Central memory CD8-positive, alpha-beta T cell (primary cell): ENCODE measurements at regions not wholly inside any gene's neighbourhood (a gene's known extent, or its start where the extent isn't known, plus 50 kb on each side); places are given as distances from the start of the nearest gene placed in this dataset.

Experiments
- ATAC-seq: fragments of 150-1000 bp; cut with Tn5 transposase; replicated peaks from 2 replicates; pipeline ENCODE4 v1.10.0; 2022; ENCODE audit warnings: mild to moderate bottlenecking, moderate FRiP score, moderate number of reproducible peaks; ENCODE audit not compliant: poor library complexity, severe bottlenecking; ENCODE audit errors: extremely low read depth
- DNase-seq, 2 donors: peaks; one replicate each; pipeline ENCODE4 v3.0.0; 2021; ENCODE audit warnings: low spot score in 2 of 2
- H3K27ac Mint-ChIP-seq: one replicate; pipeline ENCODE4 v1.8.0; 2022; ENCODE audit warnings: low read depth, mild to moderate bottlenecking, moderate library complexity, mixed read lengths
- H3K27me3 Mint-ChIP-seq: one replicate; pipeline ENCODE4 v1.8.0; 2022; ENCODE audit warnings: mixed read lengths
- H3K36me3 Mint-ChIP-seq: one replicate; pipeline ENCODE4 v1.8.0; 2022; ENCODE audit warnings: mild to moderate bottlenecking, moderate library complexity, mixed read lengths; ENCODE audit not compliant: insufficient read depth
- H3K4me1 Mint-ChIP-seq: one replicate; pipeline ENCODE4 v1.8.0; 2022; ENCODE audit warnings: mixed read lengths
- H3K4me3 Mint-ChIP-seq: one replicate; pipeline ENCODE4 v1.8.0; 2022; ENCODE audit warnings: mild to moderate bottlenecking, moderate library complexity, mixed read lengths
- H3K9me3 Mint-ChIP-seq: one replicate; pipeline ENCODE4 v1.8.0; 2022; ENCODE audit warnings: mixed read lengths

GRCh38 chr2:14937336-14937735 lies 304.8 kb downstream of the LRATD1 start:
- no peaks in the 10 kb centered on the region for H3K36me3 Mint-ChIP-seq
- H3K4me3 Mint-ChIP-seq, result no peak overlapping the region
- H3K27ac Mint-ChIP-seq, result no peak overlapping the region
- no peak for ATAC-seq
- peaks cover 34% of the 10 kb centered on the region for H3K27me3 Mint-ChIP-seq
- no peak for DNase-seq
- peaks cover 21% of the 10 kb centered on the region for H3K9me3 Mint-ChIP-seq
- no peaks in the 10 kb centered on the region for H3K4me1 Mint-ChIP-seq

GRCh38 chr2:14941151-14941631 lies 308.7 kb downstream of the LRATD1 start:
- Mint-ChIP-seq H3K9me3 (peaks cover 28% of the 10 kb centered on the region), H3K27ac (no peak overlapping the region), H3K36me3 (no peaks in the 10 kb centered on the region), H3K4me3 (no peak overlapping the region), H3K27me3 (peaks cover 38% of the 10 kb centered on the region), H3K4me1 (no peaks in the 10 kb centered on the region)
- DNase-seq (no peak), ATAC-seq (no peak)

GRCh38 chr2:14942987-14943386 lies 310.5 kb downstream of the LRATD1 start:
- Mint-ChIP-seq H3K9me3 (peaks cover 18% of the 10 kb centered on the region), H3K27me3 (peaks cover 30% of the 10 kb centered on the region), H3K4me1 (no peaks in the 10 kb centered on the region), H3K36me3 (no peaks in the 10 kb centered on the region), H3K27ac (no peak overlapping the region), H3K4me3 (no peak overlapping the region)
- ATAC-seq (no peak), DNase-seq (no peak)

- Mint-ChIP-seq H3K36me3 (no peaks in the 10 kb centered on the region), H3K27me3 (peaks cover 30% of the 10 kb centered on the region), H3K4me3 (no peak overlapping the region), H3K27ac (no peak overlapping the region), H3K4me1 (no peaks in the 10 kb centered on the region), H3K9me3 (peaks cover 18% of the 10 kb centered on the region)
- DNase-seq, result no peak
- no peak for ATAC-seq
Observed at GRCh38 chr2:14944562-14945346, 312.2 kb downstream of the LRATD1 start.

GRCh38 chr2:14951569-14952285 lies 319.2 kb downstream of the LRATD1 start:
- no peak overlapping the region for H3K27ac Mint-ChIP-seq
- peaks cover 6% of the 10 kb centered on the region for H3K9me3 Mint-ChIP-seq
- no peak for ATAC-seq
- no peaks in the 10 kb centered on the region for H3K36me3 Mint-ChIP-seq
- peaks cover 20% of the 10 kb centered on the region for H3K27me3 Mint-ChIP-seq
- H3K4me3 Mint-ChIP-seq, result no peak overlapping the region
- DNase-seq, result no peak
- H3K4me1 Mint-ChIP-seq, result no peaks in the 10 kb centered on the region

GRCh38 chr2:14952400-14952963 lies 320.0 kb downstream of the LRATD1 start:
- Mint-ChIP-seq H3K4me1 (no peaks in the 10 kb centered on the region), H3K4me3 (no peak overlapping the region), H3K27ac (no peak overlapping the region), H3K9me3 (peaks cover 6% of the 10 kb centered on the region), H3K36me3 (no peaks in the 10 kb centered on the region), H3K27me3 (peaks cover 23% of the 10 kb centered on the region)
- DNase-seq (no peak), ATAC-seq (no peak)

- DNase-seq, result no peak
- Mint-ChIP-seq H3K27me3 (peaks cover 64% of the 10 kb centered on the region), H3K4me1 (no peaks in the 10 kb centered on the region), H3K27ac (no peak overlapping the region), H3K9me3 (peaks cover 6% of the 10 kb centered on the region), H3K4me3 (no peak overlapping the region), H3K36me3 (no peaks in the 10 kb centered on the region)
- ATAC-seq, result no peak
Observed at GRCh38 chr2:14960686-14961324, 328.3 kb downstream of the LRATD1 start.

GRCh38 chr2:14967729-14968128 lies 335.2 kb downstream of the LRATD1 start:
- Mint-ChIP-seq H3K36me3 (peaks cover 2% of the 10 kb centered on the region), H3K4me1 (no peaks in the 10 kb centered on the region), H3K4me3 (no peak overlapping the region), H3K27ac (no peak overlapping the region), H3K27me3 (peaks cover 24% of the 10 kb centered on the region), H3K9me3 (peaks cover 3% of the 10 kb centered on the region)
- ATAC-seq (no peak), DNase-seq (no peak)

- no peak overlapping the region for H3K4me3 Mint-ChIP-seq
- DNase-seq, result no peak
- peaks cover 3% of the 10 kb centered on the region for H3K9me3 Mint-ChIP-seq
- no peak overlapping the region for H3K27ac Mint-ChIP-seq
- H3K27me3 Mint-ChIP-seq, result peaks cover 12% of the 10 kb centered on the region
- no peaks in the 10 kb centered on the region for H3K36me3 Mint-ChIP-seq
- no peak for ATAC-seq
- no peaks in the 10 kb centered on the region for H3K4me1 Mint-ChIP-seq
Observed at GRCh38 chr2:14975381-14975780, 342.9 kb downstream of the LRATD1 start.

- Mint-ChIP-seq H3K9me3 (no peaks in the 10 kb centered on the region), H3K4me3 (no peak overlapping the region), H3K27me3 (peaks cover 12% of the 10 kb centered on the region), H3K4me1 (no peaks in the 10 kb centered on the region), H3K36me3 (no peaks in the 10 kb centered on the region), H3K27ac (no peak overlapping the region)
- ATAC-seq (no peak), DNase-seq (no peak)
Observed at GRCh38 chr2:14977021-14977420, 344.5 kb downstream of the LRATD1 start.

GRCh38 chr2:14978845-14979244 lies 346.3 kb downstream of the LRATD1 start:
- ATAC-seq, result no peak
- Mint-ChIP-seq H3K27ac (no peak overlapping the region), H3K4me3 (no peak overlapping the region), H3K27me3 (peaks cover 17% of the 10 kb centered on the region), H3K9me3 (no peaks in the 10 kb centered on the region), H3K36me3 (no peaks in the 10 kb centered on the region), H3K4me1 (no peaks in the 10 kb centered on the region)
- no peak for DNase-seq

GRCh38 chr2:14982790-14983189 lies 350.3 kb downstream of the LRATD1 start:
- ATAC-seq, result no peak
- no peak overlapping the region for H3K27ac Mint-ChIP-seq
- peaks cover 47% of the 10 kb centered on the region for H3K27me3 Mint-ChIP-seq
- H3K9me3 Mint-ChIP-seq, result no peaks in the 10 kb centered on the region
- DNase-seq, result no peak
- H3K4me3 Mint-ChIP-seq, result no peak overlapping the region
- no peaks in the 10 kb centered on the region for H3K36me3 Mint-ChIP-seq
- H3K4me1 Mint-ChIP-seq, result no peaks in the 10 kb centered on the region
